GM19452 (cell line): ENCODE measurements at regions not wholly inside any gene's neighbourhood (a gene's known extent, or its start where the extent isn't known, plus 50 kb on each side); places are given as distances from the start of the nearest gene placed in this dataset.
"Not testable (repeated sequence)": the region's sequence is repeated elsewhere in the genome, so short reads cannot be mapped to it uniquely, and the experiment has no call there.

ENCODE experiments used
- ATAC-seq: cut with Tn5 transposase; IDR thresholded peaks from one replicate; pipeline ENCODE4 v1.9.1; 2021; ENCODE audit not compliant: unreplicated experiment

GRCh38 chr2:18267501-18267900 lies 293.0 kb downstream of the RDH14 start:
- no peak for ATAC-seq

- not testable (repeated sequence) for ATAC-seq
Measured at GRCh38 chr2:18266699-18267098, 293.8 kb downstream of the RDH14 start.

- no peak for ATAC-seq
Measured at GRCh38 chr2:18265614-18266586, 294.6 kb downstream of the RDH14 start.

- no peak for ATAC-seq
Measured at GRCh38 chr2:18262601-18263000, 297.9 kb downstream of the RDH14 start.

GRCh38 chr2:18253686-18254197 lies 306.7 kb downstream of the RDH14 start:
- ATAC-seq = no peak

GRCh38 chr2:18251486-18251885 lies 309.0 kb downstream of the RDH14 start:
- no peak for ATAC-seq

GRCh38 chr2:18247282-18248110 lies 313.0 kb downstream of the RDH14 start:
- ATAC-seq = no peak

- no peak for ATAC-seq
Measured at GRCh38 chr2:18245375-18245774, 315.1 kb downstream of the RDH14 start.

GRCh38 chr2:18244845-18245244 lies 315.6 kb downstream of the RDH14 start:
- ATAC-seq = no peak

- no peak for ATAC-seq
Measured at GRCh38 chr2:18243816-18244215, 316.6 kb downstream of the RDH14 start.

- ATAC-seq = no peak
Measured at GRCh38 chr2:18242716-18243115, 317.7 kb downstream of the RDH14 start.

GRCh38 chr2:18238209-18238608 lies 322.2 kb downstream of the RDH14 start:
- no peak for ATAC-seq

GRCh38 chr2:18237298-18237697 lies 323.2 kb downstream of the RDH14 start:
- no peak for ATAC-seq

GRCh38 chr2:18232731-18233438 lies 327.6 kb downstream of the RDH14 start:
- ATAC-seq = no peak

GRCh38 chr2:18230668-18231067 lies 329.8 kb downstream of the RDH14 start:
- no peak for ATAC-seq

- ATAC-seq = no peak
Measured at GRCh38 chr2:18219676-18220075, 340.8 kb downstream of the RDH14 start.

GRCh38 chr2:18218160-18218933 lies 339.9 kb downstream of the KCNS3 start:
- ATAC-seq = no peak

GRCh38 chr2:18214936-18215335 lies 336.5 kb downstream of the KCNS3 start:
- no peak for ATAC-seq

- ATAC-seq = no peak
Measured at GRCh38 chr2:18213986-18214385, 335.5 kb downstream of the KCNS3 start.

GRCh38 chr2:18209934-18210639 lies 331.6 kb downstream of the KCNS3 start:
- no peak for ATAC-seq
